PC-9 (cell line): ENCODE measurements at regions not wholly inside any gene's neighbourhood (a gene's known extent, or its start where the extent isn't known, plus 50 kb on each side); places are given as distances from the start of the nearest gene placed in this dataset.
"Not testable (repeated sequence)": the region's sequence is repeated elsewhere in the genome, so short reads cannot be mapped to it uniquely, and the experiment has no call there.

Experiments used
- BruUV-seq: library from RNA; stranded (reverse); fragments of 400-500 nt; replicated peaks from 2 replicates; lab custom pipeline; 2021; lab: Mats Ljungman, UMichigan
- CTCF ChIA-PET: fragments of 300-600 bp; sonication (Branson Sonifier 250); formaldehyde crosslinking; loops from one replicate; lab custom pipeline; 2022; ENCODE audit warnings: antibody characterized with exemption; lab: Charles Lee
- POLR2A ChIA-PET: fragments of 300-600 bp; sonication (Branson Sonifier 250); formaldehyde crosslinking; loops from one replicate; lab custom pipeline; 2022; ENCODE audit warnings: antibody characterized with exemption; ENCODE audit not compliant: unreplicated experiment; lab: Charles Lee
- DNase-seq, 2 experiments: peaks; one replicate each; pipeline versions ENCODE4 v3.0.0 to v3.0.0-alpha.2; 2015 to 2022; ENCODE audit warnings: mixed read lengths in 1 of 2
- H2AFZ ChIP-seq: fragments of 200-600 bp; sonication (generic); 2 replicates; pipeline ENCODE4 v1.8.1; 2017; ENCODE audit warnings: antibody characterized with exemption
- H3F3A ChIP-seq: fragments of 200-600 bp; sonication (generic); 2 replicates; pipeline ENCODE4 v1.8.1; 2017; ENCODE audit warnings: antibody characterized with exemption, mild to moderate bottlenecking, low read depth; ENCODE audit not compliant: insufficient read depth
- H3K27ac ChIP-seq: fragments of 200-600 bp; sonication (generic); 2 replicates; pipeline ENCODE4 v1.6.1; 2016; ENCODE audit warnings: mixed run types
- H3K27me3 ChIP-seq: fragments of 200-600 bp; sonication (generic); 2 replicates; pipeline ENCODE4 v1.6.1; 2016; ENCODE audit warnings: low read depth, mixed run types; ENCODE audit not compliant: insufficient read depth
- H3K36me3 ChIP-seq: fragments of 200-600 bp; sonication (generic); 2 replicates; pipeline ENCODE4 v1.6.1; 2016; ENCODE audit warnings: low read depth, mixed run types
- H3K4me1 ChIP-seq: fragments of 200-600 bp; sonication (generic); replicated peaks from 2 replicates; pipeline ENCODE4 v1.6.1; 2016; ENCODE audit warnings: mixed run types; ENCODE audit not compliant: insufficient read depth
- H3K4me2 ChIP-seq: fragments of 200-600 bp; sonication (generic); 2 replicates; pipeline ENCODE4 v1.6.1; 2017; ENCODE audit warnings: mixed run types
- H3K4me3 ChIP-seq: fragments of 200-600 bp; sonication (generic); 2 replicates; pipeline ENCODE4 v1.6.1; 2016; ENCODE audit warnings: mixed run types
- H3K79me2 ChIP-seq: fragments of 200-600 bp; sonication (generic); 2 replicates; pipeline ENCODE4 v1.6.1; 2017; ENCODE audit warnings: low read depth, mixed run types
- H3K9me2 ChIP-seq: fragments of 200-600 bp; sonication (generic); 2 replicates; pipeline ENCODE4 v1.8.1; 2017; ENCODE audit warnings: mild to moderate bottlenecking; ENCODE audit not compliant: insufficient read depth
- H3K9me3 ChIP-seq: fragments of 200-600 bp; sonication (generic); 2 replicates; pipeline ENCODE4 v1.8.1; 2016; ENCODE audit warnings: low read depth; ENCODE audit not compliant: insufficient read depth
- H4K20me1 ChIP-seq: fragments of 200-600 bp; sonication (generic); 2 replicates; pipeline ENCODE4 v1.8.1; 2017; ENCODE audit not compliant: insufficient read depth
- CTCF ChIP-seq: fragments of 200-600 bp; sonication (generic); conservative IDR thresholded peaks from 2 replicates; pipeline ENCODE4 v1.6.1; 2017; ENCODE audit warnings: mixed run types, antibody characterized with exemption, mild to moderate bottlenecking, moderate library complexity
- EZH2 ChIP-seq: fragments of 200-600 bp; sonication (generic); IDR thresholded peaks from 2 replicates; pipeline ENCODE4 v1.8.0; 2017; ENCODE audit warnings: antibody characterized with exemption, low read depth
- intact Hi-C: fragments of 100-400 bp; cut with micrococcal nuclease; formaldehyde crosslinking; loops from one replicate; pipeline ENCODE4 v1.10.0; 2022; ENCODE audit not compliant: unreplicated experiment

- BruUV-seq, result no TSS peak
- H3F3A ChIP-seq, result no peaks in the 10 kb centered on the region
- H3K9me2 ChIP-seq, result no peaks in the 10 kb centered on the region
- no peak overlapping the region for H3K4me2 ChIP-seq
- no peaks in the 10 kb centered on the region for H3K9me3 ChIP-seq
- no peak for DNase-seq
- H3K79me2 ChIP-seq, result no peaks in the 10 kb centered on the region
- H3K27me3 ChIP-seq, result no peaks in the 10 kb centered on the region
- CTCF ChIA-PET, result no interaction called here
- no peaks in the 10 kb centered on the region for H4K20me1 ChIP-seq
- POLR2A ChIA-PET, result no interaction called here
- no peaks in the 10 kb centered on the region for H3K36me3 ChIP-seq
- no peak for TF ChIP-seq EZH2
- no peak for TF ChIP-seq CTCF
- intact Hi-C loops, result no loop called here
- no peak overlapping the region for H3K4me3 ChIP-seq
- H3K4me1 ChIP-seq, result no peaks in the 10 kb centered on the region
- H2AFZ ChIP-seq, result no peak overlapping the region
- H3K27ac ChIP-seq, result no peak overlapping the region
These were observed 106.8 kb upstream of the FAM47A start for GRCh38 chrX:34238896-34239295.

GRCh38 chrX:34230156-34230555 lies 98.0 kb upstream of the FAM47A start:
- BruUV-seq, DNase-seq, intact Hi-C loops: not testable (repeated sequence)

GRCh38 chrX:34227804-34228203 lies 95.7 kb upstream of the FAM47A start:
- intact Hi-C loops, result no loop called here
- TF ChIP-seq CTCF, result no peak
- TF ChIP-seq EZH2, result no peak
- Histone ChIP-seq H3F3A (no peaks in the 10 kb centered on the region), H3K4me3 (no peak overlapping the region), H3K27ac (no peak overlapping the region), H3K36me3 (no peaks in the 10 kb centered on the region), H3K9me3 (no peaks in the 10 kb centered on the region; the same call in 1 of the 2 replicates), H2AFZ (no peak overlapping the region), H4K20me1 (no peaks in the 10 kb centered on the region), H3K9me2 (no peaks in the 10 kb centered on the region), H3K27me3 (no peaks in the 10 kb centered on the region), H3K4me1 (no peaks in the 10 kb centered on the region), H3K4me2 (no peak overlapping the region), H3K79me2 (no peaks in the 10 kb centered on the region)
- DNase-seq, result no peak
- ChIA-PET CTCF (no interaction called here), POLR2A (no interaction called here)
- BruUV-seq, result no TSS peak

More at GRCh38 chrX:34230156-34230555, 98.0 kb upstream of the FAM47A start:
- H3K9me3 ChIP-seq, H4K20me1 ChIP-seq, H3F3A ChIP-seq, H3K27me3 ChIP-seq, H3K79me2 ChIP-seq, H3K4me3 ChIP-seq, H3K4me1 ChIP-seq, POLR2A ChIA-PET, CTCF ChIA-PET, H2AFZ ChIP-seq, H3K9me2 ChIP-seq, H3K27ac ChIP-seq, H3K36me3 ChIP-seq, H3K4me2 ChIP-seq: not testable (repeated sequence)

GRCh38 chrX:34223574-34223973 lies 91.5 kb upstream of the FAM47A start:
- ChIA-PET POLR2A (no interaction called here), CTCF (no interaction called here)
- H3K4me2 ChIP-seq, result no peak overlapping the region
- DNase-seq, result no peak
- no peaks in the 10 kb centered on the region; the same call in 1 of the 2 replicates for H3K9me3 ChIP-seq
- no peak overlapping the region for H3K4me3 ChIP-seq
- H2AFZ ChIP-seq, result no peak overlapping the region
- no TSS peak for BruUV-seq
- intact Hi-C loops, result no loop called here
- H3K27me3 ChIP-seq, result no peaks in the 10 kb centered on the region
- H3K9me2 ChIP-seq, result no peaks in the 10 kb centered on the region
- H4K20me1 ChIP-seq, result no peaks in the 10 kb centered on the region
- no peak overlapping the region for H3K27ac ChIP-seq
- TF ChIP-seq EZH2, result no peak
- no peak for TF ChIP-seq CTCF
- no peaks in the 10 kb centered on the region for H3F3A ChIP-seq
- H3K4me1 ChIP-seq, result no peaks in the 10 kb centered on the region
- no peaks in the 10 kb centered on the region for H3K36me3 ChIP-seq
- no peaks in the 10 kb centered on the region for H3K79me2 ChIP-seq
